ENCODE measurements at regions not wholly inside any gene's neighbourhood (a gene's known extent, or its start where the extent isn't known, plus 50 kb on each side); places are given as distances from the start of the nearest gene placed in this dataset.
A peak's percentile ranks its signal among the peaks of the same experiment; 100 is the strongest.

GRCh38 chr10:8393531-8393930 is 339.0 kb downstream of the GATA3 start:
- no peak overlapping the region for H3K4me3 ChIP-seq (ENCODE audit: low read depth, low read length)
- DNase-seq (ENCODE audit: low read depth) = no peak
- no peak for TF ChIP-seq CTCF (conservative IDR thresholded peaks at IDR 0.05; ENCODE audit: low read depth, low read length)

GRCh38 chr10:8396675-8397074 is 342.2 kb downstream of the GATA3 start:
- TF ChIP-seq CTCF (conservative IDR thresholded peaks at IDR 0.05; ENCODE audit: low read depth, low read length) = no peak
- H3K4me3 ChIP-seq (ENCODE audit: low read depth, low read length) = no peak overlapping the region
- DNase-seq (ENCODE audit: low read depth) = peak; percentile 11

GRCh38 chr10:8398771-8399170 is 344.3 kb downstream of the GATA3 start:
- no peak for DNase-seq (ENCODE audit: low read depth)
- TF ChIP-seq CTCF (conservative IDR thresholded peaks at IDR 0.05; ENCODE audit: low read depth, low read length) = no peak
- H3K4me3 ChIP-seq (ENCODE audit: low read depth, low read length) = no peak overlapping the region

GRCh38 chr10:8400151-8400550 is 345.7 kb downstream of the GATA3 start:
- H3K4me3 ChIP-seq (ENCODE audit: low read depth, low read length) = no peak overlapping the region
- TF ChIP-seq CTCF (conservative IDR thresholded peaks at IDR 0.05; ENCODE audit: low read depth, low read length) = no peak
- no peak for DNase-seq (ENCODE audit: low read depth)

GRCh38 chr10:8400892-8401291 is 346.4 kb downstream of the GATA3 start:
- H3K4me3 ChIP-seq (ENCODE audit: low read depth, low read length) = no peak overlapping the region
- DNase-seq (ENCODE audit: low read depth) = no peak
- no peak for TF ChIP-seq CTCF (conservative IDR thresholded peaks at IDR 0.05; ENCODE audit: low read depth, low read length)

GRCh38 chr10:8401531-8401930 is 347.0 kb downstream of the GATA3 start:
- TF ChIP-seq CTCF (conservative IDR thresholded peaks at IDR 0.05; ENCODE audit: low read depth, low read length) = no peak
- no peak for DNase-seq (ENCODE audit: low read depth)
- H3K4me3 ChIP-seq (ENCODE audit: low read depth, low read length) = no peak overlapping the region

- DNase-seq (ENCODE audit: low read depth) = no peak
These were observed 348.1 kb downstream of the GATA3 start for GRCh38 chr10:8402576-8402975.

More at GRCh38 chr10:8402576-8402975, 348.1 kb downstream of the GATA3 start:
- H3K4me3 ChIP-seq (ENCODE audit: low read depth, low read length) = no peak overlapping the region
- no peak for TF ChIP-seq CTCF (conservative IDR thresholded peaks at IDR 0.05; ENCODE audit: low read depth, low read length)

Measured in choroid plexus epithelial cell (primary cell).